ENCODE measurements at regions not wholly inside any gene's neighbourhood (a gene's known extent, or its start where the extent isn't known, plus 50 kb on each side); places are given as distances from the start of the nearest gene placed in this dataset.
"Not testable (repeated sequence)": the region's sequence is repeated elsewhere in the genome, so short reads cannot be mapped to it uniquely, and the experiment has no call there.

- not testable (repeated sequence) for TF ChIP-seq EZH2phosphoT487 (IDR thresholded peaks at IDR 0.05; ENCODE audit: unreplicated experiment); CTCF (conservative IDR thresholded peaks at IDR 0.05; ENCODE audit: low read depth in 2 of 2); REST (IDR thresholded peaks at IDR 0.05; ENCODE audit: unreplicated experiment); EZH2 (IDR thresholded peaks at IDR 0.05; ENCODE audit: low read depth, unreplicated experiment); POLR2AphosphoS5 (IDR thresholded peaks at IDR 0.05; ENCODE audit: low read depth)
Observed at GRCh38 chr21:6565190-6566094, 3955.9 kb upstream of the TPTE start.

Data from GM23338 (cell line).